Kidney epithelial cell (primary cell): ENCODE measurements at regions not wholly inside any gene's neighbourhood (a gene's known extent, or its start where the extent isn't known, plus 50 kb on each side); places are given as distances from the start of the nearest gene placed in this dataset.

Experiments
- DNase-seq: peaks from one replicate; pipeline ENCODE4 v3.0.0-alpha.2; 2010; ENCODE audit warnings: low read depth
- H3K27me3 ChIP-seq: 2 replicates; pipeline ENCODE4 v1.6.0; 2011; ENCODE audit warnings: low read length; ENCODE audit not compliant: control insufficient read depth, insufficient read depth
- H3K36me3 ChIP-seq: 2 replicates; pipeline ENCODE4 v1.5.1; 2011; ENCODE audit warnings: low read length; ENCODE audit not compliant: control insufficient read depth, insufficient read depth
- H3K4me3 ChIP-seq: 2 replicates; pipeline ENCODE4 v1.5.1; 2011; ENCODE audit warnings: low read depth, mild to moderate bottlenecking, control low read depth, low read length
- CTCF ChIP-seq: IDR thresholded peaks from 2 replicates; pipeline ENCODE4 v1.5.1; 2011; ENCODE audit warnings: mild to moderate bottlenecking, moderate library complexity, low read length, control low read depth, inconsistent platforms; ENCODE audit not compliant: insufficient read depth, poor library complexity, severe bottlenecking

DNA sequence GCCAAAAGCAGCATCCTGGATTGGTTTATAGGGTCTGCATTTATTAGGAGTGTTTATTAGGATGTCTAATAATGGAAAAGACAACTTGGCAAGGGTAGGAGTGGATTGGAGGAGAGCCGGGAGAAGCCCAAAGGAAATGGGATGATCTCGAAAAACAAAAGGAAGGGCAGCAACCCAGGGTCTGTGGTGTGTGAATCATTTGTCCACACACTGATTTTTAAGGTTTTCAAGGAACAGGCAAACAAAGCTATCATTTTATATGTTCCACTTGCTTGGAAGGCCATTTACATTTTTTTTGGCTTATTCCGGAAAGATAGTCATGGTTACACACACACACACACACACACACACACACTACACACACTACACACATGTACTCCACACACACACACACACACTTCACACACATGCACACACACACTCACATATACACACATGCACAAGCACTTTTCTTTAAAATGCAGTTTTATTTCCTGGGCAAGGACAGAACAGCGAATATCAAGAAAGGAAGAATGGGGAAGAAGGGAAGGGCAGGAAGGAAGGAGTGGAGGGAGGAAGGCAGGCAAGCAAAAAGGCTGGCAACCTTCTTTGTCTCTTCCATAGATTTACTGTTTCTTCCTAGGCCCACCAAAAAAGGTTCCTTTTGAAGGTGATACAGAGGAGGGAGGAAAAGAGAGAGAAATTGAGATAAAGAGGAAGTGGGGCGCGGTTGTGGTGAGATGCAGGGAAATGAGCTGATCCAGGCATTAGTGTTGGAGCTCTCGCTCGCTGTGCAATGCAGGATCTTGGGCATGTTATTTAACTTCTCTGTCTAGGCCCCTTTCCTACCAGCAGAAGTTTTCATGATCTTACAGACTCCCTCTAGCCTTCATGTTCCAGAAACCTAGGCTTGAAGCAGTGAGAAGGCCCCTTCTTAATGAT lies 88.6 kb upstream of the MAML3 start:
- Histone ChIP-seq H3K36me3 (no peaks in the 10 kb centered on the region), H3K27me3 (no peaks in the 10 kb centered on the region), H3K4me3 (no peak overlapping the region)
- no peak for DNase-seq
- TF ChIP-seq CTCF: no peak

DNA sequence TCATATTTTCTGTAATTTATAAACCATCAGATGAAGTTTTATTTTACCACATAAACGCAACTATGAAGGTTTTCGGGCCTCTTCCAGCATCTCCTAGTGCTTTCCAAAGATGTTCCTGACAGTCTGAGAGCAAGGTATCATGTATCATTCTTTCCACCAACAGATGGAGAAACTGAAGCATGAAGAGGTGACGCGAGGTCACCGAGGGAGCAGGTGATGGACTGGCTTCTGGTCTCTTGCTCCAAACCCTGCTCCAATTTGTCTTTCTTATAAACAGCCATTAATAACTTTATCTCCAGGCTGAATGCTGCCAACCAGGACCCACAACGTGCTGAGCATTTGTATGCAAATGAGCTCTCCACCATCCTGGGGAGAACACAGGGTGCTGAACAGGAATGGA lies 86.3 kb upstream of the MAML3 start:
- Histone ChIP-seq H3K4me3 (no peak overlapping the region), H3K36me3 (no peaks in the 10 kb centered on the region), H3K27me3 (no peaks in the 10 kb centered on the region)
- no peak for DNase-seq
- no peak for TF ChIP-seq CTCF

GRCh38 chr4:140239311-140239710 lies 85.3 kb upstream of the MAML3 start:
- H3K27me3 ChIP-seq: no peaks in the 10 kb centered on the region
- no peak overlapping the region for H3K4me3 ChIP-seq
- H3K36me3 ChIP-seq: no peaks in the 10 kb centered on the region
- TF ChIP-seq CTCF: no peak
- DNase-seq: no peak

DNA sequence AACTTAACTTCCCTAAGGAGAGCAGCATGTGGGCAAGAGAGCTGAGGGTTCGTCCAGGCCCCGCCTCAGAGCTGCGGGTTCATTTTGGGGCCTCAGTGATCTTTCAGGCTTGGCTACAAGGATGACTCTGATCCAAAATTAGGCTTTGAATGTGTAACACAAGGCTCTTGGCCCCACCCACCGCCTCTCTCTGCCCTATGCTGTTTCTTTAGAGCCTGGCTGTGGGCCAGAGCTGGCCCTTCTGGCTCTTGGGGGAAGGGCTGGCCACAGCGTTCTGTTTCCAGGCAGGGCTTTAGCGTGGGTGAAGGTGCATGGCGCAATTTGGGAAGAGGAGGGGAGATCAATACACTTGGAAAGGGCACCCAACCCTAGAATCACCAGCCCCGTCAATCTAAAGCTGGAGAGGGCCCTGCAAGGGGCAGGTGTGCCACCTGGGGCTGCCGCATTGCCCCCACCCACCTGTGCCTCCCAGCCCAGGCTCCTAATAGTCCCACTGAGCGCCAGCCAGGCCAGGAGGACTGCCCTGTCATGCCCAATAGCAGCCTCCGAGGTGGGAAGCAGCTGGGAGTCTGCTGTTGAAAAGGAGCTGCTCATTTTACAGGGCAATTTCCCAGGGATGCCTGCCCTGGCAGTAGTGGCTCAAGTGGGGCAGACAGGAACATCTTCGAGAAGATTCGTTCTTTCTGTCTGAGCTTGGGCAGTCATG lies 84.5 kb upstream of the MAML3 start:
- H3K27me3 ChIP-seq: no peaks in the 10 kb centered on the region
- H3K4me3 ChIP-seq: no peak overlapping the region
- no peak for DNase-seq
- H3K36me3 ChIP-seq: no peaks in the 10 kb centered on the region
- TF ChIP-seq CTCF: no peak

DNA sequence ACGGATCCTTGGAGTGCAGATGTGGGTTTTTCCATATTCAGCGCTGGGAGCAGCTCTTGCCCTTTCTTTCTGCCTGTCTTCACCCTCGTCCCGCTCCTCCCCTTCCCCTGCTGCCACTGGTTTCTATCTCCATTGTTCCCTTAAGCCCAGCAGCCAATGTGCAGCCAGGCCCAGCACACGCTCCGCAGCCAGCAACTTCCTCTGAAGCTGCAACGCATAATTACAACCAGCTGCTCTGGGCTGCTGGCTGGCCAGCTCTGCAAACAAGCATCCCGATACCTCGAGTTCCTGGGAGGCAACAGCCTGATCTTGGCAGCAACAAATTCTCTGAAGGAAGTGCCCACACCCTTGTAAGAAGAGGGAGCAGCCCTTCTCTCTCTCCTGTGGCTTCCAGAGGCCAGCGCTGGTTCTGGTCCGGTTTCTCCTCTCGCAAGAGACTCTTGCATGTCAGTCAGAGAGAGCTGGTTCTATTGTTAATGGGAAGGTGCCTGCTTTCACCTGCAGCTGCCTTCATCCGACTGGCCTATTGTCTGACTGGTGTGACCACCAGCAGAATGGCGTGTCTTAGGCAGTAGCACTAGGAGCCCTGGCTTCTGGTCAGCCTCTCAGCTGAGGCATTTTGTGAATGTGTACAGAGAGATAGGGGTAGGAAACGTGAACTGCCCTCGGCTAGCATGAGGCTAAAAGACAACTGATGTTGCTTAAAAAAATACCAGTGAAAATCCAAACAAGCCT lies 83.8 kb upstream of the MAML3 start:
- no peak for TF ChIP-seq CTCF
- no peaks in the 10 kb centered on the region for H3K36me3 ChIP-seq
- no peak for DNase-seq
- H3K27me3 ChIP-seq: no peaks in the 10 kb centered on the region
- H3K4me3 ChIP-seq: no peak overlapping the region
